K562 (cell line): ENCODE measurements at regions not wholly inside any gene's neighbourhood (a gene's known extent, or its start where the extent isn't known, plus 50 kb on each side); places are given as distances from the start of the nearest gene placed in this dataset.

Experiments used
- FOXK1 ChIP-seq: sonication (generic); formaldehyde crosslinking; IDR thresholded peaks from 2 replicates; pipeline ENCODE4 v1.8.0; 2022; ENCODE audit warnings: missing genetic modification reagents, mild to moderate bottlenecking, borderline replicate concordance
- GABPA ChIP-seq: fragments of 200-800 bp; sonication (Bioruptor generic); conservative IDR thresholded peaks from 2 replicates; pipeline ENCODE4 v1.6.1; 2016; ENCODE audit warnings: low read depth, missing genetic modification characterization, missing compliant biosample characterization
- MEIS2 ChIP-seq: fragments of 450-650 bp; IDR thresholded peaks from 2 replicates; pipeline ENCODE4 v1.6.1; 2014; ENCODE audit warnings: mild to moderate bottlenecking; ENCODE audit not compliant: partially characterized antibody
- POLR2A ChIP-seq: fragments of 450-650 bp; conservative IDR thresholded peaks from 2 replicates; pipeline ENCODE4 v1.6.1; 2016
- TF ChIP-seq, protein P1 (sequence below): fragments of 250-450 bp; sonication (Bioruptor Pico); IDR thresholded peaks from 2 replicates; pipeline ENCODE4 v1.5.0; 2022; ENCODE audit warnings: mild to moderate bottlenecking

DNA sequence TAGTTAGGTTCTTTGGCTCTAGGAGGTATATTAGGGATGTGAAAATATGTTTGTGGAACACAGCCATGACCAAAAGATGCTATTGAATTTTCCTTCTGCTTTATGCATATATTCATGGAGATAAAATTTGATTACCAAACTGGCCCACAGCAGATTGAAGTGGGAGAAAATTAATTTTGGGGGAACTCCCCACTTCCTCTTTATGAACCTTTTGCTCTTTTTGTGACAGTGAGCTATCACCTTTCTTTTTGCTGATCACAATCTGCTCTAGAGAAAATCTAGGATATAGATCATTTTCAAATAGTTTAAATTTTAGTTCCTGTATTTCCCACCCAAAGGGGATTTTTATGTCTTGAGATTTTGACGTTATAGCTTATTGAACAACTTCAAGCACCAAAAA lies 313.0 kb downstream of the GABRB2 start:
- TF ChIP-seq POLR2A, result no peak
- TF ChIP-seq, protein P1, sequence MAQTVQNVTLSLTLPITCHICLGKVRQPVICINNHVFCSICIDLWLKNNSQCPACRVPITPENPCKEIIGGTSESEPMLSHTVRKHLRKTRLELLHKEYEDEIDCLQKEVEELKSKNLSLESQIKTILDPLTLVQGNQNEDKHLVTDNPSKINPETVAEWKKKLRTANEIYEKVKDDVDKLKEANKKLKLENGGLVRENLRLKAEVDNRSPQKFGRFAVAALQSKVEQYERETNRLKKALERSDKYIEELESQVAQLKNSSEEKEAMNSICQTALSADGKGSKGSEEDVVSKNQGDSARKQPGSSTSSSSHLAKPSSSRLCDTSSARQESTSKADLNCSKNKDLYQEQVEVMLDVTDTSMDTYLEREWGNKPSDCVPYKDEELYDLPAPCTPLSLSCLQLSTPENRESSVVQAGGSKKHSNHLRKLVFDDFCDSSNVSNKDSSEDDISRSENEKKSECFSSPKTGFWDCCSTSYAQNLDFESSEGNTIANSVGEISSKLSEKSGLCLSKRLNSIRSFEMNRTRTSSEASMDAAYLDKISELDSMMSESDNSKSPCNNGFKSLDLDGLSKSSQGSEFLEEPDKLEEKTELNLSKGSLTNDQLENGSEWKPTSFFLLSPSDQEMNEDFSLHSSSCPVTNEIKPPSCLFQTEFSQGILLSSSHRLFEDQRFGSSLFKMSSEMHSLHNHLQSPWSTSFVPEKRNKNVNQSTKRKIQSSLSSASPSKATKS (CRISPR knock-in tag), result no peak
- no peak for TF ChIP-seq GABPA (tag)
- TF ChIP-seq MEIS2, result no peak
- TF ChIP-seq FOXK1 (CRISPR knock-in tag), result no peak
